Vagina (tissue), 2 donors: ENCODE measurements at regions not wholly inside any gene's neighbourhood (a gene's known extent, or its start where the extent isn't known, plus 50 kb on each side); places are given as distances from the start of the nearest gene placed in this dataset.

Experiments used
- POLR2A ChIP-seq, 2 donors: fragments of 450-650 bp; IDR thresholded peaks; one replicate each; pipeline ENCODE4 v1.6.1; 2017; ENCODE audit warnings: antibody characterized with exemption in 2 of 2, mild to moderate bottlenecking in 2 of 2, moderate library complexity in 2 of 2
- POLR2AphosphoS5 ChIP-seq, 2 donors: sonication (generic); formaldehyde crosslinking; IDR thresholded peaks; one replicate each; pipeline ENCODE4 v1.9.0; 2017; ENCODE audit warnings: antibody characterized with exemption in 2 of 2, mild to moderate bottlenecking in 2 of 2, low read depth in 1 of 2; ENCODE audit not compliant: insufficient read depth in 1 of 2
- TF ChIP-seq, protein P1 (sequence below), 3 experiments: fragments of 450-650 bp in 2 of 3; fragments of 200-600 bp in 1 of 3; sonication (generic) in 1 of 3; IDR thresholded peaks; one replicate each; pipeline ENCODE4 v1.5.1; 2017 to 2019; ENCODE audit warnings: antibody characterized with exemption in 3 of 3, mild to moderate bottlenecking in 2 of 3, moderate library complexity in 2 of 3

DNA sequence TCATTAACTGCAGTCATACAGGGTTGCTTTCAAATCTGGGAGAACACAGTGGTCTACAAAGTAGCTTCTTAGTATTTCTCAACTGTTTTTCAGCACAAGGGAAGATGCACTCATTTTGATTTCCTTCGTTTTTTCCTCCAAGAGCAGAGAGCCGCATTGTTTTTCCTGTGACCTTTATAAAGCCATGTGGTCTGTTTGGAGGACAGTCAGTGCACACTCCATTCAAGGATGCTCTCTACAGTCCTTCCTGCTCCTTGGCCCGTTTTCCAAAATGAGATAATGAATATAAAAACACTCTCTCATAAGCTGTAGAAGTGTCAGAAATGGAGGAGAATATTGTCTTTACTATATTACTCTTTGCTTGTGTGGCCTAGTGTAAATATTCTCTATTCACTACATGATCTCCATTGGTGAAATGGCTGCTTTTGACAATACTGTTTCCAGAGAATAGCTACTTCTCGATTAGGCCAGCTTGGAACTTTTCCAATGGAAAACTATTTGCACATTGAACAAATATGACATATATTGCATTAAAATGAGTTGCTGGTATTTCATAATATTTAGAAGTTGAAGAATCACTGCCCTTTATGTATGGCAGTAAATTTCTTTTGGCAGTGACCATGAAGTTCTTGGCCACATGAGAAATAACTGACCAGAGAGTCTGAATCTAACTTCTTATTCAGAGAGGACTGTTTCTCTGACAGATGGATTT lies 393.1 kb upstream of the RGS6 start:
- TF ChIP-seq, protein P1, sequence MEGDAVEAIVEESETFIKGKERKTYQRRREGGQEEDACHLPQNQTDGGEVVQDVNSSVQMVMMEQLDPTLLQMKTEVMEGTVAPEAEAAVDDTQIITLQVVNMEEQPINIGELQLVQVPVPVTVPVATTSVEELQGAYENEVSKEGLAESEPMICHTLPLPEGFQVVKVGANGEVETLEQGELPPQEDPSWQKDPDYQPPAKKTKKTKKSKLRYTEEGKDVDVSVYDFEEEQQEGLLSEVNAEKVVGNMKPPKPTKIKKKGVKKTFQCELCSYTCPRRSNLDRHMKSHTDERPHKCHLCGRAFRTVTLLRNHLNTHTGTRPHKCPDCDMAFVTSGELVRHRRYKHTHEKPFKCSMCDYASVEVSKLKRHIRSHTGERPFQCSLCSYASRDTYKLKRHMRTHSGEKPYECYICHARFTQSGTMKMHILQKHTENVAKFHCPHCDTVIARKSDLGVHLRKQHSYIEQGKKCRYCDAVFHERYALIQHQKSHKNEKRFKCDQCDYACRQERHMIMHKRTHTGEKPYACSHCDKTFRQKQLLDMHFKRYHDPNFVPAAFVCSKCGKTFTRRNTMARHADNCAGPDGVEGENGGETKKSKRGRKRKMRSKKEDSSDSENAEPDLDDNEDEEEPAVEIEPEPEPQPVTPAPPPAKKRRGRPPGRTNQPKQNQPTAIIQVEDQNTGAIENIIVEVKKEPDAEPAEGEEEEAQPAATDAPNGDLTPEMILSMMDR (IDR thresholded peaks at IDR 0.05), result no peak
- TF ChIP-seq POLR2A (IDR thresholded peaks at IDR 0.05) (no peak), POLR2AphosphoS5 (IDR thresholded peaks at IDR 0.05; ENCODE audit: insufficient read depth in 1 of 2, low read depth in 1 of 2) (no peak)
